Fibroblast of skin of right biceps (primary cell): ENCODE measurements at regions not wholly inside any gene's neighbourhood (a gene's known extent, or its start where the extent isn't known, plus 50 kb on each side); places are given as distances from the start of the nearest gene placed in this dataset.

Experiments
- DNase-seq: peaks from one replicate; pipeline ENCODE4 v3.0.0-alpha.2; 2013

- DNase-seq, result peak; percentile 64
These were observed 74.3 kb upstream of the RAB4A start for GRCh38 chr1:229196404-229197264.

- DNase-seq, result peak; percentile 19
These were observed 73.7 kb upstream of the RAB4A start for GRCh38 chr1:229197265-229197585.

GRCh38 chr1:229199261-229200243, 71.4 kb upstream of the RAB4A start:
- DNase-seq, result no peak

GRCh38 chr1:229203030-229203751, 67.7 kb upstream of the RAB4A start:
- DNase-seq, result peak; percentile 81

GRCh38 chr1:229203991-229204632, 66.8 kb upstream of the RAB4A start:
- no peak for DNase-seq

GRCh38 chr1:229204921-229205777, 65.8 kb upstream of the RAB4A start:
- peak; percentile 92 for DNase-seq

- no peak for DNase-seq
These were observed 65.1 kb upstream of the RAB4A start for GRCh38 chr1:229205854-229206253.

- DNase-seq, result no peak
These were observed 63.0 kb upstream of the RAB4A start for GRCh38 chr1:229207916-229208315.

- DNase-seq, result no peak
These were observed 62.4 kb upstream of the RAB4A start for GRCh38 chr1:229208481-229208880.

GRCh38 chr1:229209386-229209785, 61.5 kb upstream of the RAB4A start:
- DNase-seq, result peak; percentile 72

- DNase-seq, result peak; percentile 91
These were observed 61.1 kb upstream of the RAB4A start for GRCh38 chr1:229209816-229210215.

- DNase-seq, result no peak
These were observed 60.1 kb upstream of the RAB4A start for GRCh38 chr1:229210844-229211243.

- DNase-seq, result no peak
These were observed 57.1 kb upstream of the RAB4A start for GRCh38 chr1:229213797-229214196.

- no peak for DNase-seq
These were observed 53.2 kb upstream of the RAB4A start for GRCh38 chr1:229217716-229218115.

GRCh38 chr1:229218612-229219025, 52.3 kb upstream of the RAB4A start:
- no peak for DNase-seq

- DNase-seq, result no peak
These were observed 50.6 kb upstream of the RAB4A start for GRCh38 chr1:229220163-229220846.

GRCh38 chr1:229221106-229222019, 49.5 kb upstream of the RAB4A start:
- no peak for DNase-seq
